K562 (cell line): ENCODE measurements at regions not wholly inside any gene's neighbourhood (a gene's known extent, or its start where the extent isn't known, plus 50 kb on each side); places are given as distances from the start of the nearest gene placed in this dataset.

Experiments
- DIDO1 ChIP-seq: fragments of 450-650 bp; IDR thresholded peaks from 2 replicates; pipeline ENCODE4 v1.6.1; 2016; ENCODE audit warnings: low read depth, missing biosample characterization, missing genetic modification characterization
- ELK1 ChIP-seq: sonication (generic); formaldehyde crosslinking; IDR thresholded peaks from 2 replicates; pipeline ENCODE4 v1.8.1; 2022; ENCODE audit warnings: missing genetic modification reagents
- NRF1 ChIP-seq, 2 experiments: fragments of 450-650 bp; IDR thresholded peaks in 1 of 2; conservative IDR thresholded peaks in 1 of 2; 2 replicates each; pipeline ENCODE4 v1.6.1; 2014; ENCODE audit warnings: mild to moderate bottlenecking in 2 of 2
- SAP30 ChIP-seq: fragments of 200-600 bp; sonication (generic); IDR thresholded peaks from 2 replicates; pipeline ENCODE4 v1.6.1; 2012; ENCODE audit warnings: borderline replicate concordance, low read depth, mild to moderate bottlenecking, moderate library complexity, low read length, control low read depth, inconsistent platforms; ENCODE audit not compliant: insufficient read depth, poor library complexity, severe bottlenecking

DNA sequence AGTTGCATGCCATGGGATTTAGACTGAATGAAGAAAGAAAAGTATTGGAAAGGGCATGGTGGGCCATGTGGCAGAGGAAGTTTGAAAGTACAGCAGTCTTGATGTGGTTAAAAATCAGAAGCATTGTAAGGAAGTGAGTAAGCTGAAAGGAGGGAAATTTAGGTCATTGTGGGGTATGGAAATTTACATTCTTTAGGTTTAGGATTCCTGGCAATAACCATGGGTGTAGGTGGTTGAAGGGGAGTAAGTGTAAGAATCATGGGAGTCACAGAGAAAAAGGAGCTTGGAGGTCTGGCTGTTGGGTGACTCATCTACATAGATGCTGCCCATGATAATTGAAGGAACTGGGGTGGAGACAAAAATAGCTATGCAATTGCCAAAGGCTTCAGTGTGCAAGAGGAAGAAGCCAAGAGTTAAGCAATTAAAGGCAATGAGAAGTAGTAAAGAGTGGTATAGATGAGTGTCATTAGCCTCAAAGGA, 243.8 kb upstream of the LDB2 start:
- TF ChIP-seq DIDO1 (tag) (no peak), SAP30 (no peak), ELK1 (CRISPR knock-in tag) (no peak), NRF1 (conservative IDR thresholded peaks at IDR 0.05 in 1 of 2, IDR thresholded peaks at IDR 0.05 in 1 of 2) (no peak)
